ENCODE measurements at regions not wholly inside any gene's neighbourhood (a gene's known extent, or its start where the extent isn't known, plus 50 kb on each side); places are given as distances from the start of the nearest gene placed in this dataset.

DNA sequence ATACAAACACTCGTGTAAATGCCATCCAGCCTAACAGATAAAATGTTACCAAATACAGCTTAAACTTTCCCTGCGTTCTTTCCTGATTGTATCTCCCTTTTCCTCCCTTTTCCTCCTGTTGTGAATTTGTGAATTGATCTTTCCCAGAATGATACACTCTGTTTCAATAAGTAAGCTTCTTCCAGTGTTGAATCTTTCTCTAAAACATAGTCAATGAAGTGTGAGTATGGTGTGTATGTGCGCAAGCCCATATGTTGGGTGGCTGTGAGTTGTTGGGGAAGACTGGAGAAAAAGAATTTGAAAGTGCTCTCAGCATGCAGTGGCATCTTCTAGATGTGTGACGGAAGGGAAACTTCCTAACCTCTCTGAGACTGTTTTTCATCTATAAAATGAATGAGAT, 143.1 kb upstream of the KLF4 start:
- intact Hi-C loops (cut with DNase I): loop anchor here (5.0 to 10.0 kb wide), 2 partner anchors 145 to 148 kb away; partner anchors contain the start of gene KLF4 (in 2 of the 2)
- no peak for TF ChIP-seq POLR2A (IDR thresholded peaks at IDR 0.05)
- TF ChIP-seq, protein P1, sequence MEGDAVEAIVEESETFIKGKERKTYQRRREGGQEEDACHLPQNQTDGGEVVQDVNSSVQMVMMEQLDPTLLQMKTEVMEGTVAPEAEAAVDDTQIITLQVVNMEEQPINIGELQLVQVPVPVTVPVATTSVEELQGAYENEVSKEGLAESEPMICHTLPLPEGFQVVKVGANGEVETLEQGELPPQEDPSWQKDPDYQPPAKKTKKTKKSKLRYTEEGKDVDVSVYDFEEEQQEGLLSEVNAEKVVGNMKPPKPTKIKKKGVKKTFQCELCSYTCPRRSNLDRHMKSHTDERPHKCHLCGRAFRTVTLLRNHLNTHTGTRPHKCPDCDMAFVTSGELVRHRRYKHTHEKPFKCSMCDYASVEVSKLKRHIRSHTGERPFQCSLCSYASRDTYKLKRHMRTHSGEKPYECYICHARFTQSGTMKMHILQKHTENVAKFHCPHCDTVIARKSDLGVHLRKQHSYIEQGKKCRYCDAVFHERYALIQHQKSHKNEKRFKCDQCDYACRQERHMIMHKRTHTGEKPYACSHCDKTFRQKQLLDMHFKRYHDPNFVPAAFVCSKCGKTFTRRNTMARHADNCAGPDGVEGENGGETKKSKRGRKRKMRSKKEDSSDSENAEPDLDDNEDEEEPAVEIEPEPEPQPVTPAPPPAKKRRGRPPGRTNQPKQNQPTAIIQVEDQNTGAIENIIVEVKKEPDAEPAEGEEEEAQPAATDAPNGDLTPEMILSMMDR (IDR thresholded peaks at IDR 0.05): no peak

DNA sequence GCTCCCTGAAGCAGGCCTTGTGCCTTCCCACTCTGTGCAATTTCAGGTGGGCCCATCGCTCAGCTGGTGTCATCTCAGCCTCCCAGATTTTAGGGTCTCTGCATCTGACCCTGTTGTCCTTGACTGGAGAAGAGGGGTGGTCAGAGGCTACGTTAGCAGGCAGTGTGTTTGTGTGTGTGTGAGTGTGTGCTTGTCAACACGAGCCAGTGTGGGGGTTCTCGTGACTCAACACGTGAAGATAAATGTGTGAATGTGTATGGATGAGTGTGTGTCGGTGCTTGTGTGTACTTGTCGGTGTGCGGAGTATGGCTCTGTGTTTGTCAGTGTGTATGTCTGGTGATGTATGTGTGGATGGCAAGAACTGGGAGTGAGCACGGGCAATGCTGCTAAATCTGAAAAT, 142.6 kb upstream of the KLF4 start:
- Histone ChIP-seq H3K36me3 (replicated peaks in 1 of 2) (no peaks in the 10 kb centered on the region), H3K4me1 (replicated peaks in 1 of 2) (peaks cover 0 to 8% of the 10 kb centered on the region in 2 donors), H3K27me3 (no peaks in the 10 kb centered on the region), H3K9me3 (replicated peaks in 1 of 3) (no peaks in the 10 kb centered on the region), H3K27ac (no peak overlapping the region), H3K4me3 (no peak overlapping the region)
- 90 to 95% (median 94%) methylated on average over 9 of the region's 9 CpGs for WGBS, 4 donors
- TF ChIP-seq POLR2A (IDR thresholded peaks at IDR 0.05): no peak
- TF ChIP-seq, protein P1 (IDR thresholded peaks at IDR 0.05): no peak
- intact Hi-C loops (cut with DNase I): loop anchor here (5.0 to 10.0 kb wide), 2 partner anchors 145 to 147 kb away; partner anchors contain the start of gene KLF4 (in 2 of the 2)
- no peak for DNase-seq

More for the DNA sequence above, 143.1 kb upstream of the KLF4 start:
- Histone ChIP-seq H3K36me3 (replicated peaks in 1 of 2) (no peaks in the 10 kb centered on the region), H3K27me3 (no peaks in the 10 kb centered on the region), H3K27ac (no peak overlapping the region), H3K9me3 (replicated peaks in 1 of 3) (no peaks in the 10 kb centered on the region), H3K4me1 (replicated peaks in 1 of 2) (peaks cover 0 to 11% of the 10 kb centered on the region in 2 donors), H3K4me3 (no peak overlapping the region)
- 88 to 92% (median 90%) methylated on average over 4 of the region's 4 CpGs for WGBS, 4 donors
- no peak for DNase-seq

DNA sequence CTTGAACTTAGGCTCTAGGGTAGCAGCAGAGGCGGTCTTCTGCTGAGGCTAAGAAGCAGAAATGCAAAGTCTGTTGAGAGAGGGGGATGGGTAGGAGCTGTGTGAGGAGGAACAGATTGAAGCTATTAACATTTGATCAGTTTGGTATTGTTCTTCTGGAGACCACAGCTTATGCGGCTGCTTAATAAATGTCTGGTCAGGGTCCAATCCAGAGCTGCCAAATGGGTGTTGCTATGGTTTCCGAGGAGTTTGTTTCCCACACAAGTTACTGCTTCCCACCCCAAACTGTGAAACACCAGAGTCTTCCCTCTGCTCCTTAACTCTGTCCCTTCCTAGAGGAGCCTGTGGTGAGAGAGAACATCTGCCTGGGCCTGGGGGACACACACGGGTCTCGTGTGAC, 142.2 kb upstream of the KLF4 start:
- peaks cover 0 to 4% of the 10 kb centered on the region in 2 donors for H3K4me1 ChIP-seq (replicated peaks in 1 of 2)
- H3K36me3 ChIP-seq (replicated peaks in 1 of 2): no peaks in the 10 kb centered on the region
- no peak overlapping the region for H3K27ac ChIP-seq
- DNase-seq: no peak
- H3K27me3 ChIP-seq: no peaks in the 10 kb centered on the region
- 75 to 90% (median 81%) methylated on average over 3 to 5 of the region's 5 CpGs for WGBS, 4 donors
- intact Hi-C loops (cut with DNase I): loop anchor here (5.0 to 10.0 kb wide), 2 partner anchors 144 to 147 kb away; partner anchors contain the start of gene KLF4 (in 2 of the 2)
- no peaks in the 10 kb centered on the region for H3K9me3 ChIP-seq (replicated peaks in 1 of 3)
- H3K4me3 ChIP-seq: no peak overlapping the region
- no peak for TF ChIP-seq POLR2A (IDR thresholded peaks at IDR 0.05)
- TF ChIP-seq, protein P1 (IDR thresholded peaks at IDR 0.05): no peak

DNA sequence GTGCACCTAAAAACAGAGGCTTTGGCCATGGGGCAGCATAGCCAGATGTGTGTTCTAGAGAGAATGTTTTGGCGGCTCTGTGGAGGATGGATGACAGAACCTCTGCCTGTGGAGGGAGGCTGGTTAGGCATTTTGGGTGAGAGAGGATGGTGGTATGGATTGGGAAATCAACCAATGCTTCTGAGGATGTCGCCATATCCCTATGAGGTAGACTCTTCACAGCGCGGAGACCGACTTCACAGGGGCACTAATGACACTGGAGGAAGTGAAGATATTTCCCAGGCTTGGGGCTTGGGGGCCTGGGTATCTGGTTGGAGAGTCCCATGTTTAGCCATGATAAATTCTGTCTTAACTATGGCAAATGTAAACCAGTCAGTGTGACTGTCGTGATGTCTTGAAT, 140.6 kb upstream of the KLF4 start:
- intact Hi-C loops (cut with DNase I): loop anchor here (5.0 to 10.0 kb wide), 2 partner anchors 143 to 145 kb away; partner anchors contain the start of gene KLF4 (in 2 of the 2)
- no peak overlapping the region for H3K4me3 ChIP-seq
- no peak for TF ChIP-seq POLR2A (IDR thresholded peaks at IDR 0.05)
- TF ChIP-seq, protein P1 (IDR thresholded peaks at IDR 0.05): no peak
- no peaks in the 10 kb centered on the region for H3K27me3 ChIP-seq
- no peaks in the 10 kb centered on the region for H3K9me3 ChIP-seq (replicated peaks in 1 of 3)
- H3K27ac ChIP-seq: no peak overlapping the region
- no peaks in the 10 kb centered on the region for H3K36me3 ChIP-seq (replicated peaks in 1 of 2)
- no peaks in the 10 kb centered on the region for H3K4me1 ChIP-seq (replicated peaks in 1 of 2)
- WGBS, 4 donors: 90 to 97% (median 95%) methylated on average over 6 of the region's 6 CpGs
- DNase-seq: no peak

Measured in adrenal gland (tissue), 9 donors.